ENCODE measurements at regions not wholly inside any gene's neighbourhood (a gene's known extent, or its start where the extent isn't known, plus 50 kb on each side); places are given as distances from the start of the nearest gene placed in this dataset.

GRCh38 chr3:81218023-81218422 lies 543.4 kb downstream of the GBE1 start:
- TF ChIP-seq CTCF (IDR thresholded peaks at IDR 0.05), result no peak
- TF ChIP-seq POLR2A (IDR thresholded peaks at IDR 0.05), result no peak
- no peak for TF ChIP-seq POLR2AphosphoS5 (IDR thresholded peaks at IDR 0.05)
- no peak for TF ChIP-seq EP300 (IDR thresholded peaks at IDR 0.05)

All from suprapubic skin (tissue), 4 donors.